ENCODE measurements at regions not wholly inside any gene's neighbourhood (a gene's known extent, or its start where the extent isn't known, plus 50 kb on each side); places are given as distances from the start of the nearest gene placed in this dataset.

DNA sequence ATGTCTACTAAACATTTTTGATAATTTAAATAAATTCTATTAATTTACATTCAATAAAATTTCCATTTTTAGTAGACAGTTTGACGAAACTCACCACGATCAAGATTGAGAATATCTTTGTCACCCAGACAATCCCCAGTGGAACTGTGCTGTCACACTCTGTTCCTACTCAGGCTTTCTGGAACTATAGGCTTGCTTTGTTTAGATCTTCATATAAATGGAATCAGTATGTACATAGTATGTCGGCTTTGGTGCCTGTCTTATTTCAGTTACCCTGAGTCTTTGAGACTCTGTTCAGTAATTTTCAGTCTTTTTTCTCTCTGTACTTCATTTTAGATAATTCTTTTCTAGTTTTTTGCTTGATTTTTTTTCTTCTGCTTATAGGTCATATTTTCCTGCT is 163.5 kb upstream of the EMCN start:
- no peak overlapping the region for H3K4me3 ChIP-seq
- H3K27ac ChIP-seq = no peak overlapping the region
- H3K36me3 ChIP-seq = no peaks in the 10 kb centered on the region
- H3K4me1 ChIP-seq = no peaks in the 10 kb centered on the region
- no peaks in the 10 kb centered on the region for H3K27me3 ChIP-seq
- H3K9me3 ChIP-seq = peaks cover 0 to 8% of the 10 kb centered on the region in 2 donors
- DNase-seq (ENCODE audit: low spot score in 2 of 2) = no peak
- intact Hi-C loops (cut with DNase I; ENCODE audit: low total_unique reads) = no loop called here
- TF ChIP-seq, protein P1, sequence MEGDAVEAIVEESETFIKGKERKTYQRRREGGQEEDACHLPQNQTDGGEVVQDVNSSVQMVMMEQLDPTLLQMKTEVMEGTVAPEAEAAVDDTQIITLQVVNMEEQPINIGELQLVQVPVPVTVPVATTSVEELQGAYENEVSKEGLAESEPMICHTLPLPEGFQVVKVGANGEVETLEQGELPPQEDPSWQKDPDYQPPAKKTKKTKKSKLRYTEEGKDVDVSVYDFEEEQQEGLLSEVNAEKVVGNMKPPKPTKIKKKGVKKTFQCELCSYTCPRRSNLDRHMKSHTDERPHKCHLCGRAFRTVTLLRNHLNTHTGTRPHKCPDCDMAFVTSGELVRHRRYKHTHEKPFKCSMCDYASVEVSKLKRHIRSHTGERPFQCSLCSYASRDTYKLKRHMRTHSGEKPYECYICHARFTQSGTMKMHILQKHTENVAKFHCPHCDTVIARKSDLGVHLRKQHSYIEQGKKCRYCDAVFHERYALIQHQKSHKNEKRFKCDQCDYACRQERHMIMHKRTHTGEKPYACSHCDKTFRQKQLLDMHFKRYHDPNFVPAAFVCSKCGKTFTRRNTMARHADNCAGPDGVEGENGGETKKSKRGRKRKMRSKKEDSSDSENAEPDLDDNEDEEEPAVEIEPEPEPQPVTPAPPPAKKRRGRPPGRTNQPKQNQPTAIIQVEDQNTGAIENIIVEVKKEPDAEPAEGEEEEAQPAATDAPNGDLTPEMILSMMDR (IDR thresholded peaks at IDR 0.05) = no peak
- TF ChIP-seq POLR2AphosphoS5 (IDR thresholded peaks at IDR 0.05) (no peak), POLR2A (IDR thresholded peaks at IDR 0.05) (no peak)

DNA sequence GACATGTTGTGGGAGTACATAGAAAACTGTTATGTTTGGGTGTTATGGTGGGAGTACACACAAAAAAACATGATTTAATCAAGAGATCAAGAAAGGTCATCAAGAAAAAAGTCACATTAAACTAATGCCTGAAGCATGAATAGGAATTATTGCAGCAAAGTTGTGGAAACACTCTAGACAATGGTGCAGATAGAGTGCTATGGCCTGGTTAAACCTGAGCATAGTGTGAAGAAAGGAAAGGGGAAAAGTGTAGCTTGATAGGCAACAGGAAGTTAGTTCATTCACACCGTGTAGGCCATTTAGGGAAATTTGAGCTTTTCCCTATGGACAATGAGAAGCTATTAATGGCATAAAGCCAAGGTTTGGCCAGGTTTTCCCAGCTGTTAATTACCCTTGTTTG is 162.1 kb upstream of the EMCN start:
- H3K4me1 ChIP-seq = no peaks in the 10 kb centered on the region
- no peak overlapping the region for H3K4me3 ChIP-seq
- no peak for DNase-seq (ENCODE audit: low spot score in 2 of 2)
- H3K27me3 ChIP-seq = no peaks in the 10 kb centered on the region
- no peak for TF ChIP-seq POLR2AphosphoS5 (IDR thresholded peaks at IDR 0.05)
- TF ChIP-seq, protein P1 (IDR thresholded peaks at IDR 0.05) = no peak
- TF ChIP-seq POLR2A (IDR thresholded peaks at IDR 0.05) = no peak
- intact Hi-C loops (cut with DNase I; ENCODE audit: low total_unique reads) = no loop called here
- no peak overlapping the region for H3K27ac ChIP-seq
- H3K9me3 ChIP-seq = peaks cover 0 to 8% of the 10 kb centered on the region in 2 donors
- no peaks in the 10 kb centered on the region for H3K36me3 ChIP-seq

DNA sequence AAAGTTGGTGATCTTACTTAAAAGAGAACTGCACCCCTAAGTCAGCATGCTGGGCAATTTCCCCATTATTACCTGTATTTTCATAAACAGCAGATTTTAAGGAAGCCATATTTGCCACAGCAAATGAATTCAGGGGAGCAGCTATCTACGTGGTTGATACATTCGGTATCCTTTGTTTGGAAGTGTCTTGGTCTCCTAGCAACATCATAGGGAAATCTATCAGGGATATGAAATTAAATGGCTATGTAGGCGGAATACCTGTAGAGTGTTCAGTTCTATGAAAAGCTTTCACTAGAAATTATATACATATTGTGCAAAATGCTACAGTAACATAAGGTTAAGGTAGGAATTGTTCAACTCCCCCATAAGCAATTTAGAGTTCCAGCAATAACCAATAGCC is 157.2 kb upstream of the EMCN start:
- Histone ChIP-seq H3K27ac (no peak overlapping the region), H3K4me3 (no peak overlapping the region), H3K9me3 (no peaks in the 10 kb centered on the region), H3K27me3 (no peaks in the 10 kb centered on the region), H3K4me1 (no peaks in the 10 kb centered on the region), H3K36me3 (no peaks in the 10 kb centered on the region)
- intact Hi-C loops (cut with DNase I; ENCODE audit: low total_unique reads) = no loop called here
- DNase-seq (ENCODE audit: low spot score in 2 of 2) = no peak
- TF ChIP-seq, protein P1 (IDR thresholded peaks at IDR 0.05) = no peak
- TF ChIP-seq POLR2AphosphoS5 (IDR thresholded peaks at IDR 0.05) (no peak), POLR2A (IDR thresholded peaks at IDR 0.05) (no peak)

DNA sequence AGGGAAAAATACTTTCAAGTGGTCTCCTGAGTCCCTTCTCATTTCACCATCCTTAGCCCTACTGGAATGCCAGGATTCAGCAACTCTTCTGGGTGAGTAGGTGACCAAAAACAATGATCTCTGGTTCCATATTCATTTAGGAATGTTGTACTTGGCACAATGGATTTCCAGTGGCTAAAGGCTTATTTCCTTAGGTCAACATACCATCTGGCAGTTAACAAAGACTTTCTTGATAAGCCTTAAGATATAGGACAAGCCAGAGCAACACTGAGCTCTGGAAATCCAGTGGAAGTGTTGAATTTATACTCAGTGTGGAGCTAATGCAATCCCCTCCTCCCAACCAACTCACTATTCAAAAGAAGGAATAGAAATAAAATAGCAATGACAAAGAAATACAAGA is 139.4 kb upstream of the EMCN start:
- intact Hi-C loops (cut with DNase I; ENCODE audit: low total_unique reads) = loop anchor here (5.0 kb wide), 1 partner anchor 90 kb away; no protein-coding TSS in a partner anchor
- H3K4me1 ChIP-seq = no peaks in the 10 kb centered on the region
- H3K9me3 ChIP-seq = no peaks in the 10 kb centered on the region
- TF ChIP-seq POLR2AphosphoS5 (IDR thresholded peaks at IDR 0.05) (no peak), POLR2A (IDR thresholded peaks at IDR 0.05) (no peak)
- TF ChIP-seq, protein P1 (IDR thresholded peaks at IDR 0.05) = no peak
- no peak overlapping the region for H3K4me3 ChIP-seq
- H3K36me3 ChIP-seq = no peaks in the 10 kb centered on the region
- H3K27me3 ChIP-seq = no peaks in the 10 kb centered on the region
- DNase-seq (ENCODE audit: low spot score in 2 of 2) = no peak
- H3K27ac ChIP-seq = no peak overlapping the region

DNA sequence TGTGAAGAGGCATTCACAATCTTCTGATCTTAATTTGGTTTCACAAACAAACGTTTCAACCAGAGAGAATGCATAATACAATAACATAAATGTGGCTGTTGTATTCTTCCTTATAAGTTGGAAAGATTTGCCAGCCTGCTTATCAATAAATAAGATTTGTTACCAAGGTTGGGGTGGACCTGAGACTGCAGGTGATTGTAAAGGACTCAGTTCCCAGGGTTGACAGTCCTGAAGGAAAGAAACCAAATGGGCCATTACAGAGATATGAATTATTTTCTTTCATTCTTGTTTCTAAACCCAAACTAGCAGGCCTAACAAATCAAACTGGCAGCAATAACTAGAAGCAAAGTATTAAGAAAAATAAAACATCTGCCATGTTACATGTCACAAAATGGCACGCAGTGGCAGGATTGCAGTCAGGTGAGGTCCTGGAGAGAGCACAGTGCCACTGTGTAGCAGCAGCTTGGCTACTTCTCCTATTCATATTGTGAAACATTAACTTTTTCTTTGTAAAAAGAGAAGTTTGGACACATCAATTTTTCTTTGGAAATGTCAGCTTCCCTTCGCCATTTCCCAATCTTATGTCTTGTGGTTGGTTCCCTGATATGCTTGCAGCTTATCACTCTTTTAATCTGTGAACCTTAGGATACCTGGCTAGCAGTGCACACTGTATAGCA is 133.8 kb upstream of the EMCN start:
- TF ChIP-seq POLR2A (IDR thresholded peaks at IDR 0.05) = no peak
- TF ChIP-seq, protein P1 (IDR thresholded peaks at IDR 0.05) = no peak
- TF ChIP-seq POLR2AphosphoS5 (IDR thresholded peaks at IDR 0.05) = no peak
- Histone ChIP-seq H3K36me3 (no peaks in the 10 kb centered on the region), H3K4me3 (no peak overlapping the region), H3K4me1 (no peaks in the 10 kb centered on the region), H3K9me3 (no peaks in the 10 kb centered on the region), H3K27me3 (no peaks in the 10 kb centered on the region), H3K27ac (no peak overlapping the region)
- intact Hi-C loops (cut with DNase I; ENCODE audit: low total_unique reads) = no loop called here
- DNase-seq (ENCODE audit: low spot score in 2 of 2) = no peak

Measured in breast epithelium (tissue), 4 donors.